Natural killer cell (primary cell): ENCODE measurements at regions not wholly inside any gene's neighbourhood (a gene's known extent, or its start where the extent isn't known, plus 50 kb on each side); places are given as distances from the start of the nearest gene placed in this dataset.

Source experiments
- ATAC-seq, 3 donors: fragments of 150-1000 bp in 2 of 3; fragments of 200-7000 bp in 1 of 3; cut with Tn5 transposase; 1 replicate in 1 of 3; 2 replicates in 2 of 3; pipeline ENCODE4 v1.10.0; 2021; ENCODE audit warnings: mild to moderate bottlenecking in 2 of 3, moderate library complexity in 2 of 3
- DNase-seq, 2 donors: peaks; one replicate each; pipeline versions ENCODE4 v3.0.0 to v3.0.0-alpha.2; 2013 to 2021; ENCODE audit warnings: mixed read lengths in 1 of 2
- H3K27ac ChIP-seq: one replicate; pipeline ENCODE4 v1.5.1; 2013; ENCODE audit warnings: mild to moderate bottlenecking, low read length
- H3K27me3 ChIP-seq: one replicate; pipeline ENCODE4 v1.6.1; 2013; ENCODE audit warnings: low read length; ENCODE audit not compliant: control insufficient read depth, insufficient read depth
- H3K36me3 ChIP-seq: one replicate; pipeline ENCODE4 v1.6.1; 2013; ENCODE audit warnings: low read length; ENCODE audit not compliant: control insufficient read depth, insufficient read depth
- H3K4me1 ChIP-seq: one replicate; pipeline ENCODE4 v1.6.1; 2013; ENCODE audit warnings: low read length; ENCODE audit not compliant: control insufficient read depth, insufficient read depth
- H3K4me3 ChIP-seq: one replicate; pipeline ENCODE4 v1.5.1; 2013; ENCODE audit warnings: low read length
- H3K9me3 ChIP-seq: one replicate; pipeline ENCODE4 v1.6.1; 2013; ENCODE audit warnings: low read length; ENCODE audit not compliant: control insufficient read depth, insufficient read depth
- H3K27ac Mint-ChIP-seq, 2 donors: one replicate each; pipeline ENCODE4 v1.8.0; 2022; ENCODE audit warnings: mild to moderate bottlenecking in 2 of 2, mixed read lengths in 2 of 2, moderate library complexity in 1 of 2
- H3K27me3 Mint-ChIP-seq, 2 donors: one replicate each; pipeline ENCODE4 v1.8.0; 2022; ENCODE audit warnings: low read depth in 2 of 2, mixed read lengths in 2 of 2
- H3K36me3 Mint-ChIP-seq: one replicate; pipeline ENCODE4 v1.8.0; 2022; ENCODE audit warnings: mixed read lengths
- H3K4me1 Mint-ChIP-seq, 2 donors: one replicate each; pipeline ENCODE4 v1.8.0; 2022; ENCODE audit warnings: mixed read lengths in 2 of 2
- H3K4me3 Mint-ChIP-seq: one replicate; pipeline ENCODE4 v1.8.0; 2022; ENCODE audit warnings: mild to moderate bottlenecking, moderate library complexity, mixed read lengths
- H3K9me3 Mint-ChIP-seq, 2 donors: one replicate each; pipeline ENCODE4 v1.8.0; 2022; ENCODE audit warnings: mixed read lengths in 2 of 2
- CTCF ChIP-seq: fragments of 200-600 bp; IDR thresholded peaks from one replicate; pipeline ENCODE4 v1.8.0; 2022; ENCODE audit warnings: antibody characterized with exemption
- WGBS: methylation state at CpG from one replicate; pipeline ENCODE4 v1.1.7; 2013; ENCODE audit warnings: missing lambda C conversion rate; ENCODE audit not compliant: insufficient coverage; 5-methylcytosine and 5-hydroxymethylcytosine counted together
- intact Hi-C: fragments of 100-400 bp; cut with micrococcal nuclease; formaldehyde crosslinking; loops from one replicate; pipeline ENCODE4 v1.14.2; 2022

GRCh38 chr2:236769981-236770671 is 200.5 kb downstream of the ACKR3 start:
- Histone ChIP-seq H3K9me3 (no peaks in the 10 kb centered on the region), H3K36me3 (no peaks in the 10 kb centered on the region), H3K4me1 (no peaks in the 10 kb centered on the region), H3K27me3 (no peaks in the 10 kb centered on the region), H3K4me3 (no peak overlapping the region), H3K27ac (no peak overlapping the region)
- peaks cover 4 to 33% of the 10 kb centered on the region in 2 donors for H3K27me3 Mint-ChIP-seq
- TF ChIP-seq CTCF: no peak
- no peaks in the 10 kb centered on the region for H3K4me1 Mint-ChIP-seq
- no peak overlapping the region for H3K27ac Mint-ChIP-seq
- no peak for ATAC-seq
- no peak for DNase-seq
- 86% methylated on average over 9 of the region's 9 CpGs for WGBS
- H3K9me3 Mint-ChIP-seq: no peaks in the 10 kb centered on the region
- H3K4me3 Mint-ChIP-seq: no peak overlapping the region
- intact Hi-C loops: no loop called here
- H3K36me3 Mint-ChIP-seq: no peaks in the 10 kb centered on the region

- ATAC-seq (no peak), DNase-seq (no peak)
- WGBS: 64% methylated on average over 17 of the region's 17 CpGs
- no peak for TF ChIP-seq CTCF
- no peaks in the 10 kb centered on the region for H3K4me1 Mint-ChIP-seq
- Histone ChIP-seq H3K27me3 (no peaks in the 10 kb centered on the region), H3K4me1 (no peaks in the 10 kb centered on the region), H3K27ac (no peak overlapping the region), H3K36me3 (no peaks in the 10 kb centered on the region), H3K4me3 (no peak overlapping the region), H3K9me3 (no peaks in the 10 kb centered on the region)
- H3K36me3 Mint-ChIP-seq: no peaks in the 10 kb centered on the region
- no peak overlapping the region for H3K27ac Mint-ChIP-seq
- peaks cover 4 to 11% of the 10 kb centered on the region in 2 donors for H3K27me3 Mint-ChIP-seq
- no peak overlapping the region for H3K4me3 Mint-ChIP-seq
- intact Hi-C loops: no loop called here
- H3K9me3 Mint-ChIP-seq: no peaks in the 10 kb centered on the region
These were observed 202.7 kb downstream of the ACKR3 start for GRCh38 chr2:236772220-236772837.

- DNase-seq (no peak), ATAC-seq (no peak)
- Mint-ChIP-seq H3K27me3 (peaks cover 4 to 10% of the 10 kb centered on the region in 2 donors), H3K4me3 (no peak overlapping the region), H3K4me1 (no peaks in the 10 kb centered on the region), H3K36me3 (no peaks in the 10 kb centered on the region), H3K9me3 (no peaks in the 10 kb centered on the region), H3K27ac (no peak overlapping the region)
- Histone ChIP-seq H3K27ac (no peak overlapping the region), H3K4me3 (no peak overlapping the region), H3K27me3 (no peaks in the 10 kb centered on the region), H3K9me3 (no peaks in the 10 kb centered on the region), H3K36me3 (no peaks in the 10 kb centered on the region), H3K4me1 (no peaks in the 10 kb centered on the region)
- no peak for TF ChIP-seq CTCF
- intact Hi-C loops: no loop called here
- WGBS: 78% methylated on average over 9 of the region's 9 CpGs
These were observed 203.6 kb downstream of the ACKR3 start for GRCh38 chr2:236773206-236773605.

- no peaks in the 10 kb centered on the region for H3K9me3 ChIP-seq
- no peak for TF ChIP-seq CTCF
- Mint-ChIP-seq H3K27me3 (peaks cover 7 to 10% of the 10 kb centered on the region in 2 donors), H3K36me3 (no peaks in the 10 kb centered on the region), H3K4me1 (no peaks in the 10 kb centered on the region), H3K27ac (no peak overlapping the region), H3K9me3 (no peaks in the 10 kb centered on the region), H3K4me3 (no peak overlapping the region)
- no peaks in the 10 kb centered on the region for H3K36me3 ChIP-seq
- no peaks in the 10 kb centered on the region for H3K4me1 ChIP-seq
- DNase-seq: no peak
- no peak overlapping the region for H3K27ac ChIP-seq
- no peaks in the 10 kb centered on the region for H3K27me3 ChIP-seq
- intact Hi-C loops: no loop called here
- WGBS: 82% methylated on average over 9 of the region's 9 CpGs
- no peak overlapping the region for H3K4me3 ChIP-seq
- no peak for ATAC-seq
These were observed 204.5 kb downstream of the ACKR3 start for GRCh38 chr2:236774171-236774570.
